ENCODE measurements at regions not wholly inside any gene's neighbourhood (a gene's known extent, or its start where the extent isn't known, plus 50 kb on each side); places are given as distances from the start of the nearest gene placed in this dataset.

DNA sequence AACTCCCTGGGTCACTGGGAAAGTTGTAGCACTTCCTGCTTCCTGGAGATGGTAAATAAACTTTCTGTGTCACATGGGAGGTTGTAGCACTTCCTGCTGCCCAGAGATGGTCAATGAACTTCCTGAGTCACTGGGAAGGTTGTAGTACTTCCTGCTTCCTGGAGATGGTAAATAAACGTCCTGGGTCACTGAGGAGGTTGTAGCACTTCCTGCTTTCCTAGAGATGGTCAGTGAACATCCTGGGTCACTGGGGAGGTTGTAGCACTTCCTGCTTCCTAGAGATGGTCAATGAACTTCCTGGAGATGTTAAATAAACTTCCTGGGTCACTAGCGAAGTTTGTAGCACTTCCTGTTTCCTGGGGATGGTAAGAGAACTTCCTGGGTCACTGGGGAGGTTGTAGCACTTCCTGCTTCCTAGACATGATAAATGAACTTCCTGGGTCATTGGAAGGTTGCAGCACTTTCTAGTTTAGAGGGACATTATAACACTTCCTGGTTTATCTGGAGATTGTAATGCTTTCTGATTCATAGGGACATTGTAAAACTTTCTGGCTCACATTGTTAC, 62.3 kb upstream of the CD99 start:
- TF ChIP-seq, protein P1, sequence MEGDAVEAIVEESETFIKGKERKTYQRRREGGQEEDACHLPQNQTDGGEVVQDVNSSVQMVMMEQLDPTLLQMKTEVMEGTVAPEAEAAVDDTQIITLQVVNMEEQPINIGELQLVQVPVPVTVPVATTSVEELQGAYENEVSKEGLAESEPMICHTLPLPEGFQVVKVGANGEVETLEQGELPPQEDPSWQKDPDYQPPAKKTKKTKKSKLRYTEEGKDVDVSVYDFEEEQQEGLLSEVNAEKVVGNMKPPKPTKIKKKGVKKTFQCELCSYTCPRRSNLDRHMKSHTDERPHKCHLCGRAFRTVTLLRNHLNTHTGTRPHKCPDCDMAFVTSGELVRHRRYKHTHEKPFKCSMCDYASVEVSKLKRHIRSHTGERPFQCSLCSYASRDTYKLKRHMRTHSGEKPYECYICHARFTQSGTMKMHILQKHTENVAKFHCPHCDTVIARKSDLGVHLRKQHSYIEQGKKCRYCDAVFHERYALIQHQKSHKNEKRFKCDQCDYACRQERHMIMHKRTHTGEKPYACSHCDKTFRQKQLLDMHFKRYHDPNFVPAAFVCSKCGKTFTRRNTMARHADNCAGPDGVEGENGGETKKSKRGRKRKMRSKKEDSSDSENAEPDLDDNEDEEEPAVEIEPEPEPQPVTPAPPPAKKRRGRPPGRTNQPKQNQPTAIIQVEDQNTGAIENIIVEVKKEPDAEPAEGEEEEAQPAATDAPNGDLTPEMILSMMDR (IDR thresholded peaks at IDR 0.05; ENCODE audit: insufficient read depth, low read depth, low read length): no peak
- no peak for TF ChIP-seq EZH2 (IDR thresholded peaks at IDR 0.05; ENCODE audit: insufficient read depth, low read length)

Data from astrocyte (in vitro differentiated cells and primary cell).